HG03039 (cell line): ENCODE measurements at regions not wholly inside any gene's neighbourhood (a gene's known extent, or its start where the extent isn't known, plus 50 kb on each side); places are given as distances from the start of the nearest gene placed in this dataset.
"Not testable (repeated sequence)": the region's sequence is repeated elsewhere in the genome, so short reads cannot be mapped to it uniquely, and the experiment has no call there.

Experiments used
- ATAC-seq: cut with Tn5 transposase; IDR thresholded peaks from one replicate; pipeline ENCODE4 v1.9.1; 2021; ENCODE audit warnings: mild to moderate bottlenecking, moderate library complexity; ENCODE audit not compliant: unreplicated experiment

DNA sequence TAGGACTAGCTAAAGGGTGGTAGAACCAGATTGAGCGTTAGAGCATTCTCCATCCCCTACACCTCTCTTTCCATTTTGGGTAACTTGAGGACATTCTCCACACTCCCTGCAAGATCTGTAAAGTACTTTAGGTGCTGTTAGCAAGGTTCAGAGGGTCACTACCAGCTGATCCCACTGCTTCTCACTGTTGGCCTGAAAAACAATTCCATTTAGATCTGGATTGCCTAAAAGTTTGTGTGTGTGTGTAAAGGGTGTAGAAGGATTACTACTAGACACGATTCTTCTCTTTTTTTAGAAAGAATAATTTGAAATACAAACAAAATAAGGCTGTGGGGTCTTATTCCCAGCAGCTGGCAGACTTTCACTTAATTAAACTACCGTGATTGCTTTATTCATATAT is 95.1 kb upstream of the TMEM178A start:
- no peak for ATAC-seq

DNA sequence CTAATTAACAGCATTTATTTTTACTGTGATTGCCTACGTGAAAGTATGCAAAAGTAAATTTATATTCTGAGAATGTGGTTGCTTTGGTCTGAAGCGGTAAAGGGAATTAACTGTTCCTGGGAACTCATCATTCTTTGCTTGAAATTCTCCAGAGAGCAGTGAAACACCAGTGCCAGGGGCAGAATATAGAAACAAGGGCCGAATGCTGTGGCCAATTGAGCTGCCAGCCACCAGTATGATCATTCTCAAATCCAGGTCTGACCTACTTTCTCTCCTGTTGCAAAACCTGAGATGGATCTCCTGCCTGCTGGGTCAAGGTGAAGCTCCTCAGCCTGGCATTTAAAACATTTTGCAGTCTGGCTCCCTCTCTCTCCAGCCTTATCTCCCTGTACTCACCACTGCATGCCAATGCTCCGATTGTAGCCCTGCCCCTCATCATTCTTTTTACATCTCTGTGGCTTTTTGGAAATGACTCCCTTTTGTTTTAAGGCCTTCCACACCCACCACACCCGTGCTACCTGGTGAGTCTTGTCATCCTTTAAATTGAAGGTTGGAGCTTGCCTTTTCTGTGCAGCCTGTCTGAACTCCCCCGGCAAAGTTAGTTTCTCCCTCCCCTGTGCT is 94.5 kb upstream of the TMEM178A start:
- no peak for ATAC-seq

GRCh38 chr2:39573276-39573675 is 92.4 kb upstream of the TMEM178A start:
- no peak for ATAC-seq

DNA sequence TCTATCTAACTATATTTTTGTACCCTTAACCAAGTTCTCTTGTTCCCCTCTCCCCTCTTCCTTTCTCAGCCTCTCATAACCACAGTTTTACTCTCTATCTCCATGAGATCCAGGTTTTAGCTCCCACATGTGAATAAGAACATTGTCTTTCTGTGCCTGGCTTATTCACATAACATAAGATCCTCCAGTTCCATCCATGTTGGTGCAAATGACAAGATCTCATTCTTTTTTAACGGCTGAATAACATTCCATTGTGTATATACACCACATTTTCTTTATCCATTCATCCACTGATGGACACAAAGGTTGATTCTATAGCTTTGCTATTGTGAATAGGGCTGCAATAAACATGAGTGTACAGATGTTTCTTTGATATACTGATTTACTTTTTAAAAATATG is 83.9 kb upstream of the TMEM178A start:
- ATAC-seq: no peak

DNA sequence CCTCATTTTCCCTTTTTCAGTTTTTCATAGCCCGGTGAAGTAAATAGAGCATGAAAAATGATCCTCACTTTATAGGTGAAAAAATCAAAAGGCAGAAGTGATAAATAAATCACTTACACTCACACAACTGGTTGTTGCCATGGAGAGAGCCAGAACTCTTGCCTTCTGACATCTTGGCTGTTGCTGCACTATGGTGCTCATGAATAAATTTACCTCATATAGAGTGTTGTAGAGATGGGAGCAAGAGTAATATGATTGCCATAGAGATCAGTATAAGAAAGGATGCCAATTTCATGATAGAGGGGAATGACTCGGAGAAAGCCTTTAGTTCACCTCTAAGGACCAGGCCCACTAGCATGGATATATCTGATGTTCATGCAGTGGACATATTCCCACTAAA is 82.5 kb upstream of the TMEM178A start:
- ATAC-seq: no peak

DNA sequence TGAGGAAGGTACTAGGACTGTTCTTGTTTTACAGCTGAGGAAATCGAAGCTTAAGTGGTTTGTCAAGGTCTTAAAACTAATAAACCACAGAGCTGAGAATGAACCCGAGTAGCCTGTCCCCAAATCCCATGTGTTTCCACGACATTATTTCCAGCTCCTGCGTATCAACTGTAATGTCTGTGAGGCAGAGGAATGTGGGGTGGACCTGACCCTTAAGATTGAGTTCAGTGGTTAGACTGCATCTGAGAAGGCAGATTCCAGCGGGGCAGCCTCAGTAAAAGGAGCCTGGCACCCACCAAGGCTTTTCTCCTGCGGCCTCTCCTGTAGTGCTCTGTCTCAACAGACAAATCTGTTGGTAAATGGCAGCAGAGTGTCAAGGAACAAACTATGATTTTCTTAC is 81.9 kb upstream of the TMEM178A start:
- ATAC-seq: no peak

DNA sequence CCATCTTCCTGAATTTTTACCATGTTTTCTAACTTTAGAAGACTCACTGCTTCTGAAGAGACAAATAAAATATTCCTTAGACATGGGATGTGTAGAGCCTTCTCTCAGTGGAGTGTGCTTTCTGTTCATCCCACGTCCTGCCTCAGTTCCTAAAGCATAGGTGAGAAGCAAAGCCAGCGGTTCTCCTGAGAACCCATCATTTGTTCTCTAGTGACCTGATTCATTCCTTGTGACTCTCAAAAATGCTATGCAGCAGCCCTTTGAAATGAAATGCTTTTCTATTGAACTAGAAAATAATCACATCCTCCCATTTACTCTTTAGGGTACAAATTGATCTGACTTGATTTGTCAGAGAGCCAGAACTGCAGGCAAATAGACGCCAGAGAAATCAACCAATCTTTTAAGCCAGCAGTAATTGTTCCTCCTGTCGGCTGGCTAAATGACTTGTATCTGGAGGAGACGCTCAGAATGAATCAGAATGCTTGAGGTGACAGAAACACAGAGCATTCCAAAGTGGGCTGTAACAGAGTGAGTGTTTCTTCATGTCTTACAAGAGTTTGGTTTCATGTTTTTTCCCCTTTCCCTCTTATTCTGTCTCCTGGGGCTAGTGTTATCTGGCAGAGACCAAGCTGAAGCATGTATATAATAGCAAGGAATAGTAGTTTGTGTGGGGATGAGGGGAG is 81.3 kb upstream of the TMEM178A start:
- no peak for ATAC-seq

GRCh38 chr2:39585531-39585930 is 80.2 kb upstream of the TMEM178A start:
- not testable (repeated sequence) for ATAC-seq

DNA sequence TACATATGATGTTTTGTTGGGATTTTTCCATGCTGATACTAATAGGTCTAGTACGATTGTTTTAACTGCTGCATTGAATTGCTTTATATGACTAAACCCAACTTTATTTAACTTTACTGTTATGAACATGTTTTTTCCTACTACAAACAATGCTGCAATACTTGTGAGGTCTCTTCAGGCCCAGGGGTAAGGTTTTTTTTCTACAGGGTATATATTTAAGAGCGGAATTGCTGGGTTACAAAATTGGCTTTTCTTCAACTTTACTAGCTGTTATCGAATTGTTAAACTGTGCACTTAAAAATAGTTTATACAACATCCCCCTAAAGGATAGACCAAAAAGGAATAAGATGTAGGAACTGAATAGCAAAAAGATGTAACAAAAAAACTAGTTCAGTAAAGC is 78.5 kb upstream of the TMEM178A start:
- no peak for ATAC-seq

DNA sequence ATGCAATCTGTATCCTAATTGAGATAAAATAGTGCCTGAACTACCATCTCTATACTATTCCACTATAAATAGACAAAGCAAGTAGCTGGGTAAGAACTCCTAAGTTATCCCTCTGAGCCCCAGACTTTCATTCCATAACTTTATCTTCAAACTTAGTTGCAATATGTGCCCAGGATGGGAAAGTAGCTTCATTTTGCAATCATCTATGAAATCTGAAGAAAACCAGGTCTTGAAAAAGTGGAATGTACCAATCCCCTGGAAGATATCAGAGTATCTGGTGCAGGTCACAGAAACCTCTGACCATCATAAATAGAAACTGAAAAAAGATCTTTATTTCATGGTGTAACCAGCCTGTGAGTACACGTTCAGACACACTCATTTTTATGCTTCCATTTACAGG is 78.1 kb upstream of the TMEM178A start:
- ATAC-seq: no peak

DNA sequence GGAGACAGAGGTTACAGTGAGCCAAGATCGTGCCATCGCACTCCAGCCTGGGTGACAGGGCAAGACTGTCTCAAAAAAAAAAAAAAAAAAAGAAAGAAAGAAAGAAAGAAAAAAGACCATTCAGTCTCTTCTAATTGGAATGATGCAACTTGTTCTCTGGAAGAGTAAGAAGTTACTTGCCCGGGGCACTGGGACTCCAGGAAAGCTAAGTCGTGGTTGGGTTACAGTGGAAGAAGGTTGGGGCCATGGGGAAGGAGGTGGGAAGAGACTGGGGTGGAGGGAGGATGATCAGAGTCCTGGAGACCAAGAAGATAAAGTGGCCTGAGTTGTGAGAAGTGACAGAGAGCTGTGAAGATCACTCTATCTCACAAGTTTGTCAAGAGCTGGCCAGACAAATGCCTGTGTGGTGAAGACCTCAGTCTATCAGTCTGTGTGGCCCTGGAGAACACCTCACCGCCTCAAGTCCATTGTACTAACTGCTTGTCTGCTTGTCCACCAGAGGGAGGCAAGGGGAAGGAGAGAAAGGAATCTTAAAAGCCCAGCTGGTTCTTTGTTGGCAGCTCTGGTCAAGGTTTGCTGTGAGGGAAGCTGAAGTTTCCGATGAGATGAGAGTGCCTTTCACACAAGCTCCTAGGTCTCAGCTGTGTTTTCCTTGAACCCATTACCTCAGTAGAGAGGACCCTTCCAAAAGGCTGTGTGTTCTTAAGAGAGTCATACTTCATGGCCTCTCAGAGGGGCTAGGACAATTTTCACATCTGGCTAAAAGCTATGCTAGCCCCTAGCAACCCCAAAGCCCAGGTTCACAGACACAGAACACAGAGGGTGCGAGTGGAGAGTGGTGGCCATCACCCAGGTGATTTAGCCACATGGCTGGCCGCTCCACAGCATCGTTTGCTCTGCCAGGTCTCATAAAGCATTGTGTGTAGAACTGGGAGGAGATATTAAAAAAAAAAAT is 72.0 kb upstream of the TMEM178A start:
- no peak for ATAC-seq

DNA sequence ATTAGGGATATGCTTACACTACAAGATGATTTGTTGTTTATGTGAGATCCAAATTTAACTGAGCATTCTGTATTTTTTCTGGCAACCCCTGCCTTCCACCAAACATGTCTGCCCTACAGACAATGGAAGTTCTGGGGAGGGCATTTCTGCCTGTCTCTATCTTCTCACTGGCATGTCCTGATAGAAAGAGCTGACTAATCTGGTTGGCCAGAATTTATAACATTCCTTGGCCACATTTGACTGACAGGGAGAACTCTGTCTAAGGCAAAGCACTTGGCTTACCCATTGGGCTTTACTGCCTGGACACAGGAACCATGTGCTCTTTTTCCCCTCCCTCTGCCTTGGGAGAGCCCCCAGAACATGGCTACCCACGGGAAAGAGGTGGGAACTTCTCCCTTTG is 70.6 kb upstream of the TMEM178A start:
- ATAC-seq: no peak

GRCh38 chr2:39597314-39597713 is 68.4 kb upstream of the TMEM178A start:
- no peak for ATAC-seq

DNA sequence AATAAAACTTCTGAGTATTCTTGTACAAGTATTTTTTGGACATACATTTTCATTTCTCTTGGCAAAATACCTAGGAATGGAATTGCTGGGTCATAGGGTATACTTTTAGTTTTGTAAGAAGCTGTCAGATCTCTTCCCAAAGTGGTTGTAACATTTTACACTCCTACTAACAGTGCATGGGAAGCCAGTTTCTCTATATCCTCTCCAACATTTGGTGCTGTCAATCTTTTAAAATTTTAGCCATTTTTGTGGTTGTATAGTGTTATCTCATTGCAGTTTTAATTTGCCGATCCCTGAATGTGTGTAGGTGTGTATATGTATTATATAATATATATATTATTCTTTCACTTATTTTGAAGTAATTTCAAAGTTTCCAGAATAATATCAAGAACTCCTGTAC is 63.1 kb upstream of the TMEM178A start:
- ATAC-seq: no peak

DNA sequence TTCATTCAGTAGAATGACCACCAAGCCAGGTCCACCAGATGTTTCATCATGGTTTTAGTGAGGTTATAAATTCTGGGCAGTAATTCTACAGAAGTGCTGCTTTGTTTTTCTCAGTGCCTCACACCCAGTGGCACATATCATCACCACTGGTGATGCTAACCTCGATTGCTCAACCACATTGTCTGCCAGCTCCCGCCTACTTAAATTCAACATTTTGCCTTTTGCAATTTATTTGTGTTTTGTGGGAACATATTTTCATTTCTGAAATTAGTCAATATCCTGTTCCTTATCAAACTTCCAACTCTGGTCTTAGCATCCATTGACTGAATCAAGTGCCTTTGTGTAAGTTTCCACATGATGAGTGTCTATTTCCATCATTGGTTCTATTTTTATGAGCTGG is 62.3 kb upstream of the TMEM178A start:
- ATAC-seq: no peak

- no peak for ATAC-seq
These were observed 60.9 kb upstream of the TMEM178A start for GRCh38 chr2:39604866-39605265.

GRCh38 chr2:39606585-39606984 is 59.1 kb upstream of the TMEM178A start:
- no peak for ATAC-seq

DNA sequence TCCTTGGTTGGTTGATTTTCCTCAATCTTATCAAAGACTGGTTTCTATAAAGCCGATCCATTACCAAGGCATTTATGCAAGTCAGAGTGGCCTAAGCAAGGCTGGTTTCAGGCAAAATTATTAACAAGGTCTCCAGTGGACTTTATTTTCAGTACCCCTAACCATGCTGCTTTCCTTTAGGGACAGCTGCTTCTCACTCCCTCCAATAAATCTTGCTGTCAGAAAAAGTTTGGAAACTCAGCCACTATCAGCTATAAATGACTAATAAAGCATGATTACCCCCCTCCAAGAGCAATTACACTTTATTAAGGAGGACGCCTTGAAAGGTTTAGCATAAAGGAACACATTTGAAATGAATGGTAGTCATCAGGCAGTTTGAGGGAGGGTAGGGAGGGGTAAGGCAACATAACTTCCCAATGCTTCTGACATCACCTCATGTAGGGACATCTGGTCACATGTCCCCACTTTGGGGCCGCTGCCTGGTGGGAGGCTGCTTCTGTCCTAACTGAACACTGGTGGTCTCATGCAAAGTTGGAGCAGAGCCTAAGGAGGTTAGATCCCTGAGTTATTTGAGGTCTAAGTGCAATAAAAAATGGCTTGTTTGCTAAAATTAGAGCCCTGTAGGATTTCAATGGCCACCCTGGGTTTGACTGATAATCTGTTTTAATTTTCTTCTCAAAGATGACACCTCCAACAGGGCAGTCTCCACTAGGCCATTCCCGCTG is 58.0 kb upstream of the TMEM178A start:
- no peak for ATAC-seq

GRCh38 chr2:39608263-39608575 is 57.5 kb upstream of the TMEM178A start:
- no peak for ATAC-seq

GRCh38 chr2:39608686-39609441 is 56.9 kb upstream of the TMEM178A start:
- ATAC-seq: no peak

GRCh38 chr2:39609917-39610316 is 55.8 kb upstream of the TMEM178A start:
- ATAC-seq: no peak
